Right kidney (tissue), 1 donor: ENCODE measurements at regions not wholly inside any gene's neighbourhood (a gene's known extent, or its start where the extent isn't known, plus 50 kb on each side); places are given as distances from the start of the nearest gene placed in this dataset.

ENCODE experiments used
- DNase-seq: peaks from one replicate; pipeline ENCODE4 v3.0.0-alpha.2; 2016

GRCh38 chr7:136247211-136247610 lies 270.1 kb upstream of the MTPN start:
- no peak for DNase-seq

DNA sequence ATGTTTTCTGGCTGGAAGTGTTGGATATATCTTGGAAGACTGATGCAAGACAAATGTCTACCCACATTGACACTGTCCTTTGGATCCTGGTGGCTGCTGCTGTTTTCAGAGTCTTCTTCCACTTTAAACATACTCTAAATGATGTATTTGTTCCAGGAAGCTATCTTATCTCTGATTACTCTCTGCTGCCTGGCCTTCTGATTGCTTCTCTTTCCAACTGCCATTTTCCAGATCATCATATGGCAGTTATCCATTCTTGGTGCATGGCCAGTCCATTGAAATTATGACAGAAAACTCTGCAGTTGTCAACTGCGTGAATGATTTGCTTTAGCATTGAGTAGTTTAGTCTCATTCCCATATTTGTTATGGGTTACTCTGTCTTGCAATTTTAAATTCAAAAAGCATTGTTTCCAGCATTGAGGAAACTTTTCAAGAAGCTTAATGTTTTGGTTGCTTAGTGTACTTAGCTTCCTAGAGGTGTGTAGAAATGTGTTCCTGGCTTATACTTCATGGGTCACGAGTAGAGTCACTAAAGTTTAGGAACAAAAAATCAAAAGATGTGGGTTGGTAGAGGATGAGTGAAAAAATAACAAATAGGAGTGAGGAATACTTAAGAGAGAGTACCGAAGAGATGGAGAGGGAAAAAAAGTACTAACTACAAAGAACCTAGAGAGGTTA lies 268.3 kb upstream of the MTPN start:
- DNase-seq, result no peak

DNA sequence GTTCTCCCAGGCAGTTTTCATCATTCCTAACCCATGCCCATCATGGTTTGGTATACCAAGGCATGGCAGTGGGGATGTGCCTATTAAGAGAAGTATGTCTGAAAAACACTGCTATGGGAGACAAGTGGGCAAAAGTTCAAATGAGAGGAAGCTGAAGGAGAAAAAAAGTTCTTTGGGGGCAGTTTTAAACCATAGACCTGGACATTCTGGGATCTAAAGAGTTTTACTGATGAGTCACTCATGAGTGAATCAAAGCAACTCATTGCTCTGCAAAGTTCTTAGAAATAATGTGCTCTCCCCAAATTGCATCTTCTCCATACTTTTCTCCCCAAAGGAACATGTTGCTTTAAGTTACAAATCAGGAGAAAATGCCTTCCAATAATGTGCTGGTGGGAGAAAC lies 256.9 kb upstream of the MTPN start:
- DNase-seq, result no peak

DNA sequence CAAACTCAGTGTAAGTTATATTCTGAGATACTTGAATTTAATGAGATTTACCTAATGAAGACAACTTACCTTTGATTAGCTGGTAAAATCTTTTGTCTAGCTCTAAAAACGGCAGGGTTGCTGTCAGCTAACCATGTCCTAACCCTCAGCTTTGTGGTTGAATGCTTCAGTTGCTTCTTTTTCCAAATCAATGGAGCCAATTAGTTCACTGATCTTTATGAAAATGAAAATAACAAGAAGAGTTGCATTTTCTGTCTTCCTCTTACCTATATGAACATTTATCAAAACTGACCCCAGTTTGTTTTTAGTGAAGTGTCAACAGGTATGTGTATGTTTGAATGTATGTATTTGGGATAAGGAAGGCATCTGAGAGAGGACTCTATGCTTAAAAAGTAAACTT lies 253.1 kb upstream of the MTPN start:
- DNase-seq, result no peak

GRCh38 chr7:136229790-136230189 lies 252.6 kb upstream of the MTPN start:
- no peak for DNase-seq

DNA sequence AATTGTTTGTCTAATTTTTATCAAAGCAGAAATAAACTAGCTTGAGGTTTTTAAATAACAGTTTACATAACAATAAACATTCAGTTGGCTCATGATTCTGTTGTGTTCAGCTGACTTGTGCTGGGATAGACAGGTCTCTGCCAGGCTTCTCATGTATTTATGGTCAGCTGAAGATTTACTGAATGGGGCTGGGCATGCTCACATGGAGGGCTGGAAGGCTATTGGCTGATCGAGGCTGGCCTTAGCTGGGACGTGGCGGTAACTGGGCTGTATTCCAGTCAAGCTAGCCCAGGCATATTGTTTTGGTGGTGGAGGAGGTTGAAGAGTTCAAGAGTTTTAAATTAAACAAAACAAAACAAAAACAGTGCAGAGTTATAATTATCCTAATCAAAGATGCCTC lies 251.0 kb upstream of the MTPN start:
- no peak for DNase-seq

DNA sequence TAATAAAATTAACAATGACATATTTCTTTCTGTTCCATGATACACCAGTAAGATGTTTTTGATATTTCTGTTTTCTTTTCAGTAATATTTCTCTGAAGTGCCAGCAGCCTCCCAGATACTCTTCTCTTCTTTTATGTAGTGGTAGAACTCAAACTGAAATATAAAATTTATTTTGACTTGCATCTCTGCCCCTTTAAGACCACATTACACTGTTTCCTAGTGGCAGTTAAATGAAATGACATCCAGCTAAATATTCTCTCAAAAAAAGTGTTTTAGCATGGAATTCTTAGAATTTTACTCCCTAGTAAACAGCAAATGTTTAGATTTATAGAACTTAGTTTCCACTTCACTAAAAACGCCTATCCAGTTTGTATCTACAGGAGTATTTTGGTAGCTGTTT lies 237.2 kb upstream of the MTPN start:
- DNase-seq, result no peak

DNA sequence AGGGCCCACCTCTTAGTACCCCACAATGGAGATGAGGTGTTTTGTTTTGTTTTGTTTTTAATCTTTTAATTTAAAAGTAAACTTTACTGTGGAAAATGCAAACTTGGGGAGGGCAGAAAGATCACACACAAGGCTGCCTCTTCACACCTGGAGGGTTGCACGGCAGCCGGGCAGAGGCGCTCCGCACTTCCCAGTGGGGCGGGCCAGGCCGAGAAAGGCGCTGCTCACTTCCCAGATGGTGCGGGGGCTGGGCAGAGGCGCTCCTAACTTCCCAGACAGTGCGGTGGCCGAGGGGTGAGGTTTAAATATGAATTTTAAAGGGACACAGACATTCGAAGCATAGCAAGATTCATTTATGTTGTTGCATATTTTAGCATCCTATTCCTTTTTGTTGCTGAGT lies 235.9 kb upstream of the MTPN start:
- no peak for DNase-seq

DNA sequence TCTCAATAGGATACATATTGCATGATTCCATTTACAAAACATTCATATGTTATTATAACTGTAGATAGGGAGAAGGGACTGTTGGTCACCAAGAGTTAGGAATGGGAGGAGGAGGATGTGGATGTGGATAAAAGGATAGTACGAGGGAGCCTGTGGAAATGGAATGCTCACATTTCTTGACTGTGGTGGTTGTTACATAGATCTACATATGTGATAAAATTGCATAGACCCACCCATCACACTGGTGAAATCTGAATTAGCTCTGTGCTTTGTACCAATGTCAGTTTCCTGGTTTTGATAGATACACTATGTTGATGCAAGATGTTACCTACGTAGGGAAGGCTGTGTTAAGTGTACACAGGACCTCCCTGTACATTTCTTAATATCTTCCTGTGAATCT lies 233.5 kb upstream of the MTPN start:
- no peak for DNase-seq

- no peak for DNase-seq
Observed at GRCh38 chr7:136210079-136210478, 232.9 kb upstream of the MTPN start.

DNA sequence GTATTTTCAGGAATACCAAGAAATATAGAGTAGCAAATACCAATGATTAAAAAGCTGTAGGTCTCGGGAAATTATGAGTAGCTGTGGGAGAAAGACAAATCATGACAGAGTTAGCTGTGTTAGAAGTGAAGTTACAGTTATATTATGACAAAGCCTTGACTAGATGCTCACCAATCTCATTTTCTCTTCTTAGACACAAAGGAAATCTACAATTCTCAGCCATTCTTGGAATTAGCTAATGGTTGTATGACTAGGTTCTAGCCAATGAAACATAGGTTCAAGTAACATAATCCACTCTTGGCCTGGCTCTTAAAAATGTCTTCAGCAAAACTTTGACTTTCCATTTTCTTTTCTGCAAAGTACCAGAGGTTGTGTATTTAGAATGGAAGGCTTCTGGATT lies 228.8 kb upstream of the MTPN start:
- DNase-seq, result no peak

GRCh38 chr7:136198168-136198567 lies 221.0 kb upstream of the MTPN start:
- no peak for DNase-seq

- DNase-seq, result no peak
Observed at GRCh38 chr7:136194878-136195277, 217.7 kb upstream of the MTPN start.

DNA sequence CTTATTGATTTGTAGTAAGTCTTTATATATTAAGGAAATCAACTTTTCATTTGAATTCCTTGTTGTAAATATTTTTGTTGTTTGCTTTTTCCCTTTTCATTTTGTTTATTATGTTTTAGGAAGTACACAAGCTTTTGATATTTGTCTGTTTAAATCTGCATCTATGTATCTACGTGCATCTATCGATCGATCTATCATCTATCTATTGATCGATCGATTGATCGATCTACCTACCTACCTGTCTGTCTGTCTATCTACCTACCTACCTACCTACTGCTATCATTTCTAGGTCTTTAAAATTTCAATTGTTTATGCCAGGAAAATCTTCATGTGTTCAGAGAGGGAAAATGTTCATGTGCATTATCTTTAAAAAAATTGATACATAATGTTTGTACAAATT lies 216.8 kb upstream of the MTPN start:
- DNase-seq, result no peak

- no peak for DNase-seq
Observed at GRCh38 chr7:136189506-136189998, 212.4 kb upstream of the MTPN start.

DNA sequence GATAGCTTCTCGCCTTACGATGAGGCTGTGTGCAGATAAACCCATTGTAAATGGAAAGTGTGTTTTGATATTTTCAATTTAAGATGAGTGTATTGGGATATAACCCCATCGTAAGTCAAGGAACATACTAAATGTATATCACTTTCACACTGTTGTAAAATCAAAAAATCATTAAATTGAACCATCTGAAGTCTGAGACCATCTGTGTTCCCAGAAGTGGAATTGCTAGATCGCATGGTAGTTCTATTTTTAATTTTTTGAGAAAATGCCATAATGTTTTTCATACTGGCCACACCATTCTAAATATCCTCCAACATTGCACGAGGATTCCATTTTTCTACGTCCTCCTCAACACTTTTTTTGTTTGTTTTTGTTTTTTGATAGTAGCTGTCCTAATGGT lies 209.1 kb upstream of the MTPN start:
- no peak for DNase-seq

- DNase-seq, result no peak
Observed at GRCh38 chr7:136184719-136185118, 207.6 kb upstream of the MTPN start.

GRCh38 chr7:136183981-136184380 lies 206.8 kb upstream of the MTPN start:
- DNase-seq, result no peak

GRCh38 chr7:136180984-136181383 lies 203.8 kb upstream of the MTPN start:
- DNase-seq, result no peak

GRCh38 chr7:136179851-136180721 lies 202.9 kb upstream of the MTPN start:
- DNase-seq, result no peak

DNA sequence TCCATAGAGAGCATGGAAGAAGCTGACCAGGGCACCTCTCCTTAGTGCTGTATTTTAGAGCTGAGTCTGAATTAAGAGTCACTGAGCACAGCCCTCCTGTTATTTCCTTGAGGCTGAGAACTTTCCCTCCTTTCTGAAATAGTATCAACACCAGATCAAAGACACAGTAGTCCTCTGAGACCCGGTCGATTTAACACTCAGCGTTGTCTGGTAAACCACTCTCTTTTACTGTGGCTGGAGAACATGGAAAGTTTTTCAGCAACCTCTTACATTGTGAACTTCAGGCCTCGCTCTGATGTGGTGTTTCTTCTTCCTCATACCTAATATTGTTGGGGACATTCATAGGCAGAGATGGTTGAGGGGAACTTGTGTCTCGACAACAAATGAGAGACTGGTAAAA lies 202.0 kb upstream of the MTPN start:
- DNase-seq, result no peak

- no peak for DNase-seq
Observed at GRCh38 chr7:136174477-136175125, 197.4 kb upstream of the MTPN start.

DNA sequence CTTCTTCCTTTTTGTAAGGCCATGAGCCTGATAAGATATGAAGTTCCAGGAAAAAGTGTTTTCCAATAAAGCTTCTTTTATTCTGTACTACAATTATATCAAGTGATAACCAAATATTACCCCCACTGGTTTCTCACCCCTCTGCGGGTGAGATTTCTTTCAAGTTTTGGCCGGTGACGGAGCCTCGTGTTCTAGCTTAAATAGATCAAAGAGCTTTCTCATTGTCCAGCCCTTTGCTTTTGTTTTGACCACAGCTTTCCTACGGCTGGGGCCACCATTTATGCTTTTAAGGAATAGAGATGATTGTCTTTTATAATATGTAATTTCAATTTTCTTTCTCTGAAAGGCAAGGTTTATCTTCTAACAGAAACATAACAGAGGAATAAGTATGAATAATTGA lies 196.7 kb upstream of the MTPN start:
- no peak for DNase-seq
